K562 (cell line): ENCODE measurements at regions not wholly inside any gene's neighbourhood (a gene's known extent, or its start where the extent isn't known, plus 50 kb on each side); places are given as distances from the start of the nearest gene placed in this dataset.

Source experiments
- CBFB ChIP-seq: sonication (generic); formaldehyde crosslinking; IDR thresholded peaks from 2 replicates; pipeline ENCODE4 v1.4.0; 2020; ENCODE audit warnings: mild to moderate bottlenecking, missing genetic modification reagents
- CHCHD3 ChIP-seq: fragments of 250-450 bp; sonication (Bioruptor Pico); IDR thresholded peaks from 2 replicates; pipeline ENCODE4 v2.1.2; 2022; ENCODE audit warnings: mild to moderate bottlenecking
- CTBP1 ChIP-seq: fragments of 450-650 bp; IDR thresholded peaks from 2 replicates; pipeline ENCODE4 v1.6.1; 2016; ENCODE audit warnings: borderline replicate concordance
- DDX20 ChIP-seq: fragments of 450-650 bp; IDR thresholded peaks from 2 replicates; pipeline ENCODE4 v1.6.1; 2016; ENCODE audit warnings: missing genetic modification characterization, low read depth, mild to moderate bottlenecking, missing compliant biosample characterization, moderate library complexity
- E2F8 ChIP-seq: fragments of 450-650 bp; IDR thresholded peaks from 2 replicates; pipeline ENCODE4 v1.7.1; 2018; ENCODE audit warnings: mild to moderate bottlenecking, low read depth; ENCODE audit not compliant: partially characterized antibody
- FOXO4 ChIP-seq: fragments of 450-650 bp; formaldehyde crosslinking; IDR thresholded peaks from 2 replicates; pipeline ENCODE4 v1.4.0; 2020; ENCODE audit warnings: mild to moderate bottlenecking, moderate library complexity
- MBD1 ChIP-seq: fragments of 250-450 bp; sonication (Bioruptor Pico); IDR thresholded peaks from 2 replicates; pipeline ENCODE4 v1.8.0; 2022; ENCODE audit warnings: inconsistent platforms
- MEIS2 ChIP-seq: fragments of 450-650 bp; IDR thresholded peaks from 2 replicates; pipeline ENCODE4 v1.6.1; 2014; ENCODE audit warnings: mild to moderate bottlenecking; ENCODE audit not compliant: partially characterized antibody
- MYC ChIP-seq, 2 experiments: fragments of 250-450 bp in 1 of 2; sonication (Bioruptor Pico) in 1 of 2; IDR thresholded peaks; 2 replicates each; pipeline versions ENCODE4 v1.5.1 to v1.6.1; 2012 to 2021; ENCODE audit warnings: low read depth in 2 of 2, borderline replicate concordance in 1 of 2, improper control_type of control experiment in 1 of 2, low read length in 1 of 2, mild to moderate bottlenecking in 1 of 2, moderate library complexity in 1 of 2
- NBN ChIP-seq: fragments of 450-650 bp; IDR thresholded peaks from 2 replicates; pipeline ENCODE4 v1.6.1; 2016; ENCODE audit warnings: low read depth, mild to moderate bottlenecking
- NCOR1 ChIP-seq: fragments of 450-650 bp; IDR thresholded peaks from 2 replicates; pipeline ENCODE4 v1.6.1; 2016; ENCODE audit warnings: mild to moderate bottlenecking, moderate library complexity
- SIX5 ChIP-seq, 2 experiments: IDR thresholded peaks; 2 replicates each; pipeline ENCODE4 v1.6.1; 2011; ENCODE audit warnings: low read length in 2 of 2, borderline replicate concordance in 1 of 2, low read depth in 1 of 2, mild to moderate bottlenecking in 1 of 2, moderate library complexity in 1 of 2; ENCODE audit not compliant: insufficient read depth in 1 of 2
- SMARCE1 ChIP-seq: fragments of 450-650 bp; IDR thresholded peaks from 2 replicates; pipeline ENCODE4 v1.7.1; 2016; ENCODE audit warnings: mild to moderate bottlenecking
- SREBF2 ChIP-seq: sonication (generic); formaldehyde crosslinking; IDR thresholded peaks from 2 replicates; pipeline ENCODE4 v1.4.0; 2020; ENCODE audit warnings: mild to moderate bottlenecking, missing genetic modification reagents
- STAT5A ChIP-seq: IDR thresholded peaks from 2 replicates; pipeline ENCODE4 v1.6.1; 2012; ENCODE audit warnings: low read length, inconsistent platforms, borderline replicate concordance
- ZBTB1 ChIP-seq: sonication (generic); formaldehyde crosslinking; IDR thresholded peaks from 2 replicates; pipeline ENCODE4 v1.8.1; 2023; ENCODE audit warnings: missing genetic modification reagents, low read depth, mild to moderate bottlenecking, borderline replicate concordance
- ZBTB8A ChIP-seq: fragments of 450-650 bp; IDR thresholded peaks from 2 replicates; pipeline ENCODE4 v1.6.1; 2018; ENCODE audit warnings: mild to moderate bottlenecking, moderate library complexity; ENCODE audit not compliant: partially characterized antibody
- ZNF347 ChIP-seq: fragments of 450-650 bp; formaldehyde crosslinking; IDR thresholded peaks from 2 replicates; pipeline ENCODE4 v1.4.0; 2020; ENCODE audit warnings: low read depth, mild to moderate bottlenecking, moderate library complexity
- ZNF395 ChIP-seq: fragments of 200-800 bp; sonication (Bioruptor generic); IDR thresholded peaks from 2 replicates; pipeline ENCODE4 v1.6.1; 2017; ENCODE audit warnings: missing genetic modification characterization, missing compliant biosample characterization
- ZNF778 ChIP-seq: fragments of 450-650 bp; formaldehyde crosslinking; IDR thresholded peaks from 2 replicates; pipeline ENCODE4 v1.4.0; 2020; ENCODE audit warnings: mild to moderate bottlenecking, moderate library complexity

DNA sequence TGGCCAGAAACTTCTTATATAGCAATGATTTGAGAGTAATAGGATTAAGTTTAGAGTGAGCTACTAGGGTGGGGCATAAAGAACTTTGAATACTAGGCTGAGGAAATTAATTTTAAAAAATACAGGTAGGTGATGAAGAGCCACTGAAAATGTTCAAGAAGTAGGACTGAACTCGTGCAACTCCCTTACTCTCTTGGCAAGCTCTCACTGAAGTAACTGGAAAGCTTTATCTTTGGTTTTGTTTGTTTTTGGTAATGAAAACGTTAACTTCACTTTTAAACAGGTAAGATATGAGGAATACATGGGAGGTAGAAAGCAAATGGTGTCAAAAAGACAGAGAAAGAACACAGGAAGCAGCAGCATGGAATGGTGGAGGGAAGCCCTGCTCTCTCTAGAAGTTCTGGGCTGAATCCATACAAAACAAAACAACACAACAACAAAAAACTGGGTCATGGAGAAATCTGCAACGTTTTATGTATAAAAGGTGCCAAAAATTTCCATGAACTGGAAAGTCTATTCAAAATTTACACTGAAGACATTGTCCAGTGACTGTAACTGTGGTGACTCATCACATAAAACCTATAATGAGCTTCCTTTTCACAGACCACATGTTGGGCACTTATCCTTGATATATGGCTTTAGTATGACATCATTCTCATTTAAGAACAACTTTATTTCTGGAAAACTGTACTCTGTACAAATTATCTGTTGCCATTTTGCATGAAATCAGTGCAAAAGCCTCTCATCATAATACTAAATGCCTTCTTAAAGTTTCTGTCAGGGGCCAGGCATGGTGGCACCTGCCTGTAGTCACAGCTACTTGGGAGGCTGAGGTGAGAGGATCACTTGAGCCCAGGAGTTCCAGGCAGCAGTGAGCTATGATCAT lies 91.2 kb upstream of the CHD1 start (continued):
- TF ChIP-seq STAT5A: no peak
- no peak for TF ChIP-seq NCOR1
- TF ChIP-seq SREBF2 (CRISPR knock-in tag): no peak
- peak; percentile 84 for TF ChIP-seq SMARCE1
- TF ChIP-seq SIX5 (IDR thresholded peaks at IDR 0.05; ENCODE audit: borderline replicate concordance in 1 of 2, insufficient read depth in 1 of 2, low read depth in 1 of 2, low read length in 2 of 2): no peak
- TF ChIP-seq CHCHD3: no peak
- no peak for TF ChIP-seq ZNF347 (CRISPR knock-in tag)
- TF ChIP-seq FOXO4 (CRISPR knock-in tag): no peak
- TF ChIP-seq CTBP1: 0 out of 2 replicates have a peak, but pooled peaks have one; percentile 17
- TF ChIP-seq MEIS2: peak; percentile 96
- peak; percentile 49; the same call in 1 of the 2 replicates for TF ChIP-seq ZNF395 (CRISPR knock-in tag)
- TF ChIP-seq E2F8: no peak
- no peak for TF ChIP-seq NBN
- TF ChIP-seq ZBTB1: no peak
- TF ChIP-seq MBD1 (CRISPR knock-in tag): no peak
- no peak for TF ChIP-seq MYC (IDR thresholded peaks at IDR 0.05; ENCODE audit: low read depth, low read length)
- no peak for TF ChIP-seq MYC (CRISPR knock-in tag; IDR thresholded peaks at IDR 0.05; ENCODE audit: borderline replicate concordance, low read depth)
- no peak for TF ChIP-seq ZBTB8A
- no peak for TF ChIP-seq CBFB (CRISPR knock-in tag)
- TF ChIP-seq DDX20: no peak
- no peak for TF ChIP-seq ZNF778 (CRISPR knock-in tag)
